HepG2 (cell line): ENCODE measurements at regions not wholly inside any gene's neighbourhood (a gene's known extent, or its start where the extent isn't known, plus 50 kb on each side); places are given as distances from the start of the nearest gene placed in this dataset.

ENCODE experiments used
- ATF5 ChIP-seq: sonication (generic); formaldehyde crosslinking; IDR thresholded peaks from 2 replicates; pipeline ENCODE4 v1.4.0; 2020; ENCODE audit warnings: mild to moderate bottlenecking, low read depth, missing genetic modification reagents
- HMG20B ChIP-seq: conservative IDR thresholded peaks from 2 replicates; pipeline ENCODE4 v1.6.1; 2016; ENCODE audit warnings: missing genetic modification reagents, missing compliant biosample characterization
- MXD1 ChIP-seq: sonication (generic); formaldehyde crosslinking; IDR thresholded peaks from 2 replicates; pipeline ENCODE4 v1.4.0; 2020; ENCODE audit warnings: mild to moderate bottlenecking, missing genetic modification reagents
- PAX8 ChIP-seq: sonication (generic); formaldehyde crosslinking; IDR thresholded peaks from 2 replicates; pipeline ENCODE4 v1.8.0; 2022; ENCODE audit warnings: mild to moderate bottlenecking, missing genetic modification reagents, borderline replicate concordance
- PAXIP1 ChIP-seq: sonication (generic); formaldehyde crosslinking; conservative IDR thresholded peaks from 2 replicates; pipeline ENCODE4 v1.4.0; 2020; ENCODE audit warnings: mild to moderate bottlenecking, missing genetic modification reagents, moderate library complexity
- POGK ChIP-seq: sonication (generic); formaldehyde crosslinking; conservative IDR thresholded peaks from 2 replicates; pipeline ENCODE4 v1.8.0; 2022; ENCODE audit warnings: mild to moderate bottlenecking, moderate library complexity, missing genetic modification reagents
- SMYD3 ChIP-seq: sonication (generic); formaldehyde crosslinking; IDR thresholded peaks from 2 replicates; pipeline ENCODE4 v1.8.1; 2023; ENCODE audit warnings: mild to moderate bottlenecking, missing genetic modification reagents
- SSRP1 ChIP-seq: IDR thresholded peaks from 2 replicates; pipeline ENCODE4 v1.6.1; 2016; ENCODE audit warnings: control low read depth
- TBL1XR1 ChIP-seq: fragments of 150-350 bp; IDR thresholded peaks from 2 replicates; pipeline ENCODE4 v1.6.1; 2014; ENCODE audit warnings: borderline replicate concordance, low read length; ENCODE audit not compliant: partially characterized antibody
- TEAD3 ChIP-seq: optimal IDR thresholded peaks from 2 replicates; pipeline ENCODE3; 2016; ENCODE audit warnings: borderline replicate concordance
- TOPORS ChIP-seq: sonication (generic); formaldehyde crosslinking; IDR thresholded peaks from 2 replicates; pipeline ENCODE4 v1.8.0; 2023; ENCODE audit warnings: mild to moderate bottlenecking, missing genetic modification reagents
- ZC3H4 ChIP-seq: sonication (generic); formaldehyde crosslinking; IDR thresholded peaks from 2 replicates; pipeline ENCODE4 v1.4.0; 2020; ENCODE audit warnings: missing genetic modification reagents, borderline replicate concordance
- ZFP36 ChIP-seq: fragments of 150-350 bp; IDR thresholded peaks from 2 replicates; pipeline ENCODE4 v1.6.1; 2018; ENCODE audit warnings: borderline replicate concordance, low read length, low read depth; ENCODE audit not compliant: partially characterized antibody
- ZNF597 ChIP-seq: sonication (generic); formaldehyde crosslinking; IDR thresholded peaks from 2 replicates; pipeline ENCODE4 v1.5.0; 2020; ENCODE audit warnings: missing genetic modification reagents
- ZNF607 ChIP-seq: sonication (generic); formaldehyde crosslinking; IDR thresholded peaks from 2 replicates; pipeline ENCODE4 v1.5.1; 2020; ENCODE audit warnings: missing genetic modification reagents, mild to moderate bottlenecking, borderline replicate concordance
- ZNF737 ChIP-seq: sonication (generic); formaldehyde crosslinking; IDR thresholded peaks from 2 replicates; pipeline ENCODE4 v1.5.0; 2020; ENCODE audit warnings: missing genetic modification reagents, mild to moderate bottlenecking, borderline replicate concordance
- ZNF839 ChIP-seq: sonication (generic); formaldehyde crosslinking; IDR thresholded peaks from 2 replicates; pipeline ENCODE4 v1.4.0; 2020; ENCODE audit warnings: missing genetic modification reagents, mild to moderate bottlenecking, borderline replicate concordance
- TF ChIP-seq, protein P1 (sequence below): IDR thresholded peaks from 2 replicates; pipeline ENCODE4 v1.6.1; 2018; ENCODE audit warnings: missing genetic modification reagents, mild to moderate bottlenecking, missing compliant biosample characterization

GRCh38 chr12:46523863-46524770 lies 151.5 kb upstream of the SLC38A2 start (continued):
- TF ChIP-seq SSRP1 (CRISPR knock-in tag) (no peak), SMYD3 (CRISPR knock-in tag) (no peak), PAXIP1 (CRISPR knock-in tag) (peak; percentile 74), HMG20B (CRISPR knock-in tag) (no peak), MXD1 (no peak), TBL1XR1 (no peak), ZNF737 (CRISPR knock-in tag) (no peak), POGK (CRISPR knock-in tag) (no peak), ZC3H4 (CRISPR knock-in tag) (no peak), TEAD3 (CRISPR knock-in tag) (peak; percentile 50), ZNF839 (CRISPR knock-in tag) (no peak), PAX8 (CRISPR knock-in tag) (no peak), TOPORS (no peak), ZNF607 (no peak; the same call in 1 of the 2 replicates), ZNF597 (CRISPR knock-in tag) (no peak), ZFP36 (no peak), ATF5 (CRISPR knock-in tag) (no peak)
- TF ChIP-seq, protein P1, sequence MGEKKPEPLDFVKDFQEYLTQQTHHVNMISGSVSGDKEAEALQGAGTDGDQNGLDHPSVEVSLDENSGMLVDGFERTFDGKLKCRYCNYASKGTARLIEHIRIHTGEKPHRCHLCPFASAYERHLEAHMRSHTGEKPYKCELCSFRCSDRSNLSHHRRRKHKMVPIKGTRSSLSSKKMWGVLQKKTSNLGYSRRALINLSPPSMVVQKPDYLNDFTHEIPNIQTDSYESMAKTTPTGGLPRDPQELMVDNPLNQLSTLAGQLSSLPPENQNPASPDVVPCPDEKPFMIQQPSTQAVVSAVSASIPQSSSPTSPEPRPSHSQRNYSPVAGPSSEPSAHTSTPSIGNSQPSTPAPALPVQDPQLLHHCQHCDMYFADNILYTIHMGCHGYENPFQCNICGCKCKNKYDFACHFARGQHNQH: 0 out of 2 replicates have a peak, but pooled peaks have one; percentile 9
